Left renal pelvis (tissue), 4 donors: ENCODE measurements at regions not wholly inside any gene's neighbourhood (a gene's known extent, or its start where the extent isn't known, plus 50 kb on each side); places are given as distances from the start of the nearest gene placed in this dataset.
"Not testable (repeated sequence)": the region's sequence is repeated elsewhere in the genome, so short reads cannot be mapped to it uniquely, and the experiment has no call there.

Experiments used
- DNase-seq, 4 donors: peaks; one replicate each; pipeline ENCODE4 v3.0.0-alpha.2; 2013; ENCODE audit warnings: low read depth in 4 of 4, low spot score in 3 of 4

GRCh38 chr1:208681878-208682663 is 437.9 kb upstream of the PLXNA2 start:
- DNase-seq = no peak

- no peak for DNase-seq
Measured at GRCh38 chr1:208682664-208683013, 438.5 kb upstream of the PLXNA2 start.

- DNase-seq = no peak
Measured at GRCh38 chr1:208683141-208683540, 439.0 kb upstream of the PLXNA2 start.

- no peak for DNase-seq
Measured at GRCh38 chr1:208684192-208684591, 440.0 kb upstream of the PLXNA2 start.

GRCh38 chr1:208686592-208686991 is 442.4 kb upstream of the PLXNA2 start:
- no peak for DNase-seq

- DNase-seq = no peak
Measured at GRCh38 chr1:208688656-208689315, 444.6 kb upstream of the PLXNA2 start.

- DNase-seq = no peak
Measured at GRCh38 chr1:208691012-208691411, 446.8 kb upstream of the PLXNA2 start.

- no peak for DNase-seq
Measured at GRCh38 chr1:208709981-208710380, 465.8 kb upstream of the PLXNA2 start.

GRCh38 chr1:208714323-208714722 is 470.1 kb upstream of the PLXNA2 start:
- no peak for DNase-seq

- no peak for DNase-seq
Measured at GRCh38 chr1:208717525-208717924, 473.3 kb upstream of the PLXNA2 start.

- no peak for DNase-seq
Measured at GRCh38 chr1:208722592-208722991, 478.4 kb upstream of the PLXNA2 start.

GRCh38 chr1:208724079-208724478 is 479.9 kb upstream of the PLXNA2 start:
- DNase-seq = no peak

GRCh38 chr1:208728815-208729214 is 484.6 kb upstream of the PLXNA2 start:
- DNase-seq = no peak

- no peak for DNase-seq
Measured at GRCh38 chr1:208731981-208732821, 488.0 kb upstream of the PLXNA2 start.

GRCh38 chr1:208737161-208737560 is 493.0 kb upstream of the PLXNA2 start:
- no peak for DNase-seq

- DNase-seq = no peak
Measured at GRCh38 chr1:208737922-208738321, 493.7 kb upstream of the PLXNA2 start.

- DNase-seq = not testable (repeated sequence)
Measured at GRCh38 chr1:208739636-208740035, 495.5 kb upstream of the PLXNA2 start.

GRCh38 chr1:208741296-208741695 is 497.1 kb upstream of the PLXNA2 start:
- DNase-seq = no peak

GRCh38 chr1:208743361-208743760 is 499.2 kb upstream of the PLXNA2 start:
- no peak for DNase-seq

- peak in 3 of 4 donors; percentile 33 to 59 (median 48) for DNase-seq
Measured at GRCh38 chr1:208747979-208748378, 503.8 kb upstream of the PLXNA2 start.

GRCh38 chr1:208748387-208749165 is 504.4 kb upstream of the PLXNA2 start:
- DNase-seq = no peak
